ENCODE measurements at regions not wholly inside any gene's neighbourhood (a gene's known extent, or its start where the extent isn't known, plus 50 kb on each side); places are given as distances from the start of the nearest gene placed in this dataset.

- TF ChIP-seq, protein P1, sequence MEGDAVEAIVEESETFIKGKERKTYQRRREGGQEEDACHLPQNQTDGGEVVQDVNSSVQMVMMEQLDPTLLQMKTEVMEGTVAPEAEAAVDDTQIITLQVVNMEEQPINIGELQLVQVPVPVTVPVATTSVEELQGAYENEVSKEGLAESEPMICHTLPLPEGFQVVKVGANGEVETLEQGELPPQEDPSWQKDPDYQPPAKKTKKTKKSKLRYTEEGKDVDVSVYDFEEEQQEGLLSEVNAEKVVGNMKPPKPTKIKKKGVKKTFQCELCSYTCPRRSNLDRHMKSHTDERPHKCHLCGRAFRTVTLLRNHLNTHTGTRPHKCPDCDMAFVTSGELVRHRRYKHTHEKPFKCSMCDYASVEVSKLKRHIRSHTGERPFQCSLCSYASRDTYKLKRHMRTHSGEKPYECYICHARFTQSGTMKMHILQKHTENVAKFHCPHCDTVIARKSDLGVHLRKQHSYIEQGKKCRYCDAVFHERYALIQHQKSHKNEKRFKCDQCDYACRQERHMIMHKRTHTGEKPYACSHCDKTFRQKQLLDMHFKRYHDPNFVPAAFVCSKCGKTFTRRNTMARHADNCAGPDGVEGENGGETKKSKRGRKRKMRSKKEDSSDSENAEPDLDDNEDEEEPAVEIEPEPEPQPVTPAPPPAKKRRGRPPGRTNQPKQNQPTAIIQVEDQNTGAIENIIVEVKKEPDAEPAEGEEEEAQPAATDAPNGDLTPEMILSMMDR (IDR thresholded peaks at IDR 0.05; ENCODE audit: insufficient read depth, low read depth, low read length) = peak; percentile 33
- TF ChIP-seq EZH2 (IDR thresholded peaks at IDR 0.05; ENCODE audit: insufficient read depth, low read length) = no peak
Measured at GRCh38 chr6:98769546-98769945, 64.8 kb upstream of the POU3F2 start.
